ENCODE measurements at regions not wholly inside any gene's neighbourhood (a gene's known extent, or its start where the extent isn't known, plus 50 kb on each side); places are given as distances from the start of the nearest gene placed in this dataset.

GRCh38 chr3:16114429-16114828 lies 60.1 kb upstream of the GALNT15 start:
- DNase-seq (ENCODE audit: low spot score) = no peak

DNA sequence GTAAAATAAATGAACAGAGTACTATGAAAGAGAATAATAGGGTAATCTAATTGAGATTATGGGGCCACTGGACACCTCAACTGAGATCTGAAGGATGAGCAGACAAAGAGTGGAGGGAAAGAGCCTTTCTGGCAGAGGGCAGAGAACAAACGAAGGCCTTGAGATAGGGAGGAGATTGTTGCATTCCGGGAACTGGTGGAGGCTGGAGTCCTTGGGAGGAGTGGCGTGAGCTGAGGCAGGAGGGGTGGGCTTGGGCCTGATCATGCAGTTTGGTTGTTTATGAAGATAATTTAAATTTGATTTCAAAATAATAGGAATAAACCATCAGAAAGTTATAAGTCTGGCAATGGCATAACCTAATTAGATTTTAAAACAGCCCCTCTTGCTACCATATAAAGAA lies 59.5 kb upstream of the GALNT15 start:
- no peak for DNase-seq (ENCODE audit: low spot score)

- DNase-seq (ENCODE audit: low spot score) = no peak
Measured at GRCh38 chr3:16118396-16118795, 56.1 kb upstream of the GALNT15 start.

DNA sequence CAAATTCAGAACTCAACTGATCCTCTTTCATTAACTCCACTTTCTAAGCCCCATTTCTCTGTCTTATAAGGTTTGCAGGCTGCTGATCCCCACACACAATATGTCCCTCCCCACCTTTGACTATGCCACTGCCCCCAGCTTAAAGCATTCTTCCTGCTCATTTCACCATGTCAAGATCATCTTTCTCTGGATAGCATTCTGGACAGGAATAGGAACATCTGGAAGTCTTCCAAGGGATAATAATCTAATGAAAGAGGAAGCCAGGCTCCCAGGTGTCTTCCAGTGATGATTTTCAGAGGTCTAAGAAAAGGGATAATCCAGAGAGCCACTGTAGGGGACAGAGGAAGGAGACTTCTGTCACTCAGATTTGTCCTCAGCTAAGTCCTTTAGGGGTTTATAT lies 54.6 kb upstream of the GALNT15 start:
- no peak for DNase-seq (ENCODE audit: low spot score)

- DNase-seq (ENCODE audit: low spot score) = no peak
Measured at GRCh38 chr3:16121391-16121790, 53.1 kb upstream of the GALNT15 start.

DNA sequence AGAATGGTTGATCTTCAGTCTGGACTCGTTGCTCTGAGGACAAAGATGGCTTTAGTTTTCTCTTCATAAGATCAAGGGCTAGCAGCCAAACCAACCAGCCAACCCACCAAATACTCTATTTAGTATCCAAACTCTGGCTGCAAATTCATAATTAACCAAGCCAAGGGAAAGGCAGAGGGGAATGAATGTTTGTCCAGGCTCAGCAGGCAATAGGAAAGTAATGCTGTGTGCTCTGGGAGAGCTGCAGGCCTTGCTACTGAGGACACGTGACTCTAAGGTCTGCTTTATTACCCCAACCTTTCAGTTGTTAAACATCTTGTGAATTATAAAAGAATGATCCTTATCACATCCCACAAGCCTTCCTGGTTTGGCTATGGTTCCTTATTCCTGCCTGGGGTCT lies 52.3 kb upstream of the GALNT15 start:
- no peak for DNase-seq (ENCODE audit: low spot score)

DNA sequence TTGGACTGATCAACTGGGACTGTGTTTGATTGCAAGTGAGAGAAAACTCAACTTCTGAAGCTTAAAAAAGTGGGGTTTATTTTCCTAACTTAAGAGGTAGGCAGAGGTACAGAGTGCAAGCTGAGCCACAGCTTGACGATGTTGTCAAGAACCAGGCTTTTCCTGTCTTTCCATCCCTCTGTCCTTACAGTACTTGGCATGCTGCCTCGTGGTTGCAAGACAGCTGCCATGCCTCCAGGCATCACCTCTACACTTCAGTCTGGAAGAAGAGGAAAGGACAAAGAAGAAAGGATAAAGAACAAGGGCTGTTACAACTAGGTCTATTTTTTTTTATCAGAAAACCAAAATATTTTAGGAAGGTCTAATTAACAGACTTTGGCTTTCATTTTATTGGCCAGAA lies 51.8 kb upstream of the GALNT15 start:
- no peak for DNase-seq (ENCODE audit: low spot score)

DNA sequence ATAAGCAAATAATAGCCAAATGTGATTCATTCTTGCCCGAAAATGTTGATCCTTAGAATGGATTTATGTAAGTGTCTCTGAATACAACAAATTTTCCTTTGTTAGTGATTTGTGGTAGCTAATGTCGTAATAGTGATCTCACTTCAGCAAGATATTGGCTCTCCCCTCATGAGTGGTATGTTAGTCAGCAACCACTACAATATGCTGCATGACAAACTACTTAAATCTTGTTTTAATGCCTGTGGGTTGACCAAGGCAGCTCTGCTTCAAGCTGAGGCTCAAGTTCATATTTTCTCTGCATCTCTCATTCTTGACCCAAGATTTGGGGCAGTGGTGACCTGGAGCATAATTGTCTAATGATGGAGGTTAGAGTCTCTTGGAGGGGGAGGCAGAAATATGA lies 49.8 kb upstream of the GALNT15 start:
- no peak for DNase-seq (ENCODE audit: low spot score)

Data from SW480 (cell line).